ENCODE measurements at regions not wholly inside any gene's neighbourhood (a gene's known extent, or its start where the extent isn't known, plus 50 kb on each side); places are given as distances from the start of the nearest gene placed in this dataset.

DNA sequence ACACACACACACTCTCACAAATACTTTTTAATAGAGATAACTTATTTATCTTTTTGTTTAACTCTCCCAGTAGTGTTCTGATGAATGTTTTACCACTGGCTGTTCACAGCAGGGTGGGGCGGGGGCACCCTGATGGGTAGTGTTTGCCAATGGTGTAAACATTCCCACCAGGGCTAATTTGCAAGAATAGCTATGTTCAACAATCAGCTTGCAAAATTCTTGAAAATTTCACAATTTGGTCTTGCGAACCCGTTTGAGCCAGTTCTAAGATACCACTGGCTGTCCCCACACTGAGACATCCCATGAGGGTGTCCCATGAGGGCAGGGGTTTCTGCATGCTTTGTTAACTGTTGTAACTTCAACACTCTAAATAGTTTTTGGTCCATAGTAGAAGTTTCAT is 348.5 kb downstream of the CXCL12 start:
- TF ChIP-seq, protein P1, sequence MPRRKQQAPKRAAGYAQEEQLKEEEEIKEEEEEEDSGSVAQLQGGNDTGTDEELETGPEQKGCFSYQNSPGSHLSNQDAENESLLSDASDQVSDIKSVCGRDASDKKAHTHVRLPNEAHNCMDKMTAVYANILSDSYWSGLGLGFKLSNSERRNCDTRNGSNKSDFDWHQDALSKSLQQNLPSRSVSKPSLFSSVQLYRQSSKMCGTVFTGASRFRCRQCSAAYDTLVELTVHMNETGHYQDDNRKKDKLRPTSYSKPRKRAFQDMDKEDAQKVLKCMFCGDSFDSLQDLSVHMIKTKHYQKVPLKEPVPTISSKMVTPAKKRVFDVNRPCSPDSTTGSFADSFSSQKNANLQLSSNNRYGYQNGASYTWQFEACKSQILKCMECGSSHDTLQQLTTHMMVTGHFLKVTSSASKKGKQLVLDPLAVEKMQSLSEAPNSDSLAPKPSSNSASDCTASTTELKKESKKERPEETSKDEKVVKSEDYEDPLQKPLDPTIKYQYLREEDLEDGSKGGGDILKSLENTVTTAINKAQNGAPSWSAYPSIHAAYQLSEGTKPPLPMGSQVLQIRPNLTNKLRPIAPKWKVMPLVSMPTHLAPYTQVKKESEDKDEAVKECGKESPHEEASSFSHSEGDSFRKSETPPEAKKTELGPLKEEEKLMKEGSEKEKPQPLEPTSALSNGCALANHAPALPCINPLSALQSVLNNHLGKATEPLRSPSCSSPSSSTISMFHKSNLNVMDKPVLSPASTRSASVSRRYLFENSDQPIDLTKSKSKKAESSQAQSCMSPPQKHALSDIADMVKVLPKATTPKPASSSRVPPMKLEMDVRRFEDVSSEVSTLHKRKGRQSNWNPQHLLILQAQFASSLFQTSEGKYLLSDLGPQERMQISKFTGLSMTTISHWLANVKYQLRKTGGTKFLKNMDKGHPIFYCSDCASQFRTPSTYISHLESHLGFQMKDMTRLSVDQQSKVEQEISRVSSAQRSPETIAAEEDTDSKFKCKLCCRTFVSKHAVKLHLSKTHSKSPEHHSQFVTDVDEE (CRISPR knock-in tag; IDR thresholded peaks at IDR 0.05): no peak
- no peak for TF ChIP-seq ZC3H10 (CRISPR knock-in tag; IDR thresholded peaks at IDR 0.05)
- no peak for TF ChIP-seq ZFP30 (CRISPR knock-in tag; IDR thresholded peaks at IDR 0.05)
- no peak for TF ChIP-seq TCF4 (CRISPR knock-in tag; IDR thresholded peaks at IDR 0.05; ENCODE audit: borderline replicate concordance)
- TF ChIP-seq ESRRG (CRISPR knock-in tag; IDR thresholded peaks at IDR 0.05): no peak
- TF ChIP-seq, protein P2, sequence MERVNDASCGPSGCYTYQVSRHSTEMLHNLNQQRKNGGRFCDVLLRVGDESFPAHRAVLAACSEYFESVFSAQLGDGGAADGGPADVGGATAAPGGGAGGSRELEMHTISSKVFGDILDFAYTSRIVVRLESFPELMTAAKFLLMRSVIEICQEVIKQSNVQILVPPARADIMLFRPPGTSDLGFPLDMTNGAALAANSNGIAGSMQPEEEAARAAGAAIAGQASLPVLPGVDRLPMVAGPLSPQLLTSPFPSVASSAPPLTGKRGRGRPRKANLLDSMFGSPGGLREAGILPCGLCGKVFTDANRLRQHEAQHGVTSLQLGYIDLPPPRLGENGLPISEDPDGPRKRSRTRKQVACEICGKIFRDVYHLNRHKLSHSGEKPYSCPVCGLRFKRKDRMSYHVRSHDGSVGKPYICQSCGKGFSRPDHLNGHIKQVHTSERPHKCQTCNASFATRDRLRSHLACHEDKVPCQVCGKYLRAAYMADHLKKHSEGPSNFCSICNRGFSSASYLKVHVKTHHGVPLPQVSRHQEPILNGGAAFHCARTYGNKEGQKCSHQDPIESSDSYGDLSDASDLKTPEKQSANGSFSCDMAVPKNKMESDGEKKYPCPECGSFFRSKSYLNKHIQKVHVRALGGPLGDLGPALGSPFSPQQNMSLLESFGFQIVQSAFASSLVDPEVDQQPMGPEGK (CRISPR knock-in tag; IDR thresholded peaks at IDR 0.05; ENCODE audit: borderline replicate concordance): no peak
- no peak for TF ChIP-seq ZNF8 (CRISPR knock-in tag; IDR thresholded peaks at IDR 0.05)
- TF ChIP-seq, protein P3, sequence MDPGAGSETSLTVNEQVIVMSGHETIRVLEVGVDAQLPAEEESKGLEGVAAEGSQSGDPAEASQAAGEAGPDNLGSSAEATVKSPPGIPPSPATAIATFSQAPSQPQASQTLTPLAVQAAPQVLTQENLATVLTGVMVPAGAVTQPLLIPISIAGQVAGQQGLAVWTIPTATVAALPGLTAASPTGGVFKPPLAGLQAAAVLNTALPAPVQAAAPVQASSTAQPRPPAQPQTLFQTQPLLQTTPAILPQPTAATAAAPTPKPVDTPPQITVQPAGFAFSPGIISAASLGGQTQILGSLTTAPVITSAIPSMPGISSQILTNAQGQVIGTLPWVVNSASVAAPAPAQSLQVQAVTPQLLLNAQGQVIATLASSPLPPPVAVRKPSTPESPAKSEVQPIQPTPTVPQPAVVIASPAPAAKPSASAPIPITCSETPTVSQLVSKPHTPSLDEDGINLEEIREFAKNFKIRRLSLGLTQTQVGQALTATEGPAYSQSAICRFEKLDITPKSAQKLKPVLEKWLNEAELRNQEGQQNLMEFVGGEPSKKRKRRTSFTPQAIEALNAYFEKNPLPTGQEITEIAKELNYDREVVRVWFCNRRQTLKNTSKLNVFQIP (CRISPR knock-in tag; IDR thresholded peaks at IDR 0.05; ENCODE audit: borderline replicate concordance, low read depth): no peak
- TF ChIP-seq ZNF565 (CRISPR knock-in tag; conservative IDR thresholded peaks at IDR 0.05; ENCODE audit: low read depth): no peak
- TF ChIP-seq, protein P4, sequence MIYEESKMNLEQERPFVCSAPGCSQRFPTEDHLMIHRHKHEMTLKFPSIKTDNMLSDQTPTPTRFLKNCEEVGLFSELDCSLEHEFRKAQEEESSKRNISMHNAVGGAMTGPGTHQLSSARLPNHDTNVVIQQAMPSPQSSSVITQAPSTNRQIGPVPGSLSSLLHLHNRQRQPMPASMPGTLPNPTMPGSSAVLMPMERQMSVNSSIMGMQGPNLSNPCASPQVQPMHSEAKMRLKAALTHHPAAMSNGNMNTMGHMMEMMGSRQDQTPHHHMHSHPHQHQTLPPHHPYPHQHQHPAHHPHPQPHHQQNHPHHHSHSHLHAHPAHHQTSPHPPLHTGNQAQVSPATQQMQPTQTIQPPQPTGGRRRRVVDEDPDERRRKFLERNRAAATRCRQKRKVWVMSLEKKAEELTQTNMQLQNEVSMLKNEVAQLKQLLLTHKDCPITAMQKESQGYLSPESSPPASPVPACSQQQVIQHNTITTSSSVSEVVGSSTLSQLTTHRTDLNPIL (CRISPR knock-in tag; IDR thresholded peaks at IDR 0.05; ENCODE audit: low read depth): no peak
- TF ChIP-seq ZNF70 (CRISPR knock-in tag; IDR thresholded peaks at IDR 0.05): no peak
- TF ChIP-seq, protein P5, sequence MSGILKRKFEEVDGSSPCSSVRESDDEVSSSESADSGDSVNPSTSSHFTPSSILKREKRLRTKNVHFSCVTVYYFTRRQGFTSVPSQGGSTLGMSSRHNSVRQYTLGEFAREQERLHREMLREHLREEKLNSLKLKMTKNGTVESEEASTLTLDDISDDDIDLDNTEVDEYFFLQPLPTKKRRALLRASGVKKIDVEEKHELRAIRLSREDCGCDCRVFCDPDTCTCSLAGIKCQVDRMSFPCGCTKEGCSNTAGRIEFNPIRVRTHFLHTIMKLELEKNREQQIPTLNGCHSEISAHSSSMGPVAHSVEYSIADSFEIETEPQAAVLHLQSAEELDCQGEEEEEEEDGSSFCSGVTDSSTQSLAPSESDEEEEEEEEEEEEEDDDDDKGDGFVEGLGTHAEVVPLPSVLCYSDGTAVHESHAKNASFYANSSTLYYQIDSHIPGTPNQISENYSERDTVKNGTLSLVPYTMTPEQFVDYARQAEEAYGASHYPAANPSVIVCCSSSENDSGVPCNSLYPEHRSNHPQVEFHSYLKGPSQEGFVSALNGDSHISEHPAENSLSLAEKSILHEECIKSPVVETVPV (CRISPR knock-in tag; IDR thresholded peaks at IDR 0.05): no peak
- TF ChIP-seq TOX (CRISPR knock-in tag; IDR thresholded peaks at IDR 0.05; ENCODE audit: borderline replicate concordance): no peak
- no peak for TF ChIP-seq GLIS3 (CRISPR knock-in tag; IDR thresholded peaks at IDR 0.05)
- TF ChIP-seq CSDC2 (CRISPR knock-in tag; IDR thresholded peaks at IDR 0.05): no peak
- no peak for ATAC-seq

DNA sequence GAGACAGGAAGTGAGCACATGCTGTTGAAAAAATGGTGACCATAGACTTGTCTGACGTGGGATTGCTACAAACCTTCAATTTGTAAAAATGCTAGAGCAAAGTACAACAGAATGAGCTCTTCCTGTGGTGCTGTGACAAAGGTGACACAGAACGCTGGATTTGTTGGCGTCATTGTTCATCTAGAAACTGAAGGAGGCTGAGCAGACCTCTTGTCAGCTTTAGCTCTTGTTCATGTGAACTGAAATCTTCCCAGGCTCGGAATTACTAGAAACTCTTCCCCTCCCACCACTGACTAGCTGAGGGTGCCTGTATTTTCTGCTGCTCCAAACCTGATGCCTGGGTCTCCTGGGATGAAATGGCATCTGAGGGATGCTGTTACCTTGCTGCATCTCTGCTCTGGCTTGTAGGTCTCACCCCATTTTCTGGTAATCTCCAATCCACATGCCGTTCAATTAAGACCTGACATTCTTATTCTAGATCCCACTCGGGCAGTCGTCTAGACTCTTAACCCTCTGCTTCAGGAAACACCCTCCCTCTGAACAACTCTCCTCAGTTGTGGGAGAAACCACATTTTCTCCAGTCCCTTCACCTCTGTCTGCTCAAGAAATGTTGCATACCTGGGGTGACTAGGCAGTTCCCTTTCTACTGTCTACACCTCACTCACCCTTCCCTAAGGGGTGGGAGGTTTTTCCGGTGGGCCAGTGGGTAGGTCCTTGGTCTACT is 349.3 kb downstream of the CXCL12 start:
- no peak for ATAC-seq
- TF ChIP-seq, protein P3 (CRISPR knock-in tag; IDR thresholded peaks at IDR 0.05; ENCODE audit: borderline replicate concordance, low read depth): no peak
- no peak for TF ChIP-seq GLIS3 (CRISPR knock-in tag; IDR thresholded peaks at IDR 0.05)
- TF ChIP-seq, protein P4 (CRISPR knock-in tag; IDR thresholded peaks at IDR 0.05; ENCODE audit: low read depth): no peak
- TF ChIP-seq, protein P2 (CRISPR knock-in tag; IDR thresholded peaks at IDR 0.05; ENCODE audit: borderline replicate concordance): no peak
- no peak for TF ChIP-seq ESRRG (CRISPR knock-in tag; IDR thresholded peaks at IDR 0.05)
- TF ChIP-seq ZC3H10 (CRISPR knock-in tag; IDR thresholded peaks at IDR 0.05): no peak
- no peak for TF ChIP-seq ZNF565 (CRISPR knock-in tag; conservative IDR thresholded peaks at IDR 0.05; ENCODE audit: low read depth)
- no peak for TF ChIP-seq ARNTL (CRISPR knock-in tag; IDR thresholded peaks at IDR 0.05; ENCODE audit: borderline replicate concordance, low read depth)

All from SK-N-SH treated with all-trans-retinoic acid at 6 μM for 48 hours (cell line).